ENCODE measurements at regions not wholly inside any gene's neighbourhood (a gene's known extent, or its start where the extent isn't known, plus 50 kb on each side); places are given as distances from the start of the nearest gene placed in this dataset.

DNA sequence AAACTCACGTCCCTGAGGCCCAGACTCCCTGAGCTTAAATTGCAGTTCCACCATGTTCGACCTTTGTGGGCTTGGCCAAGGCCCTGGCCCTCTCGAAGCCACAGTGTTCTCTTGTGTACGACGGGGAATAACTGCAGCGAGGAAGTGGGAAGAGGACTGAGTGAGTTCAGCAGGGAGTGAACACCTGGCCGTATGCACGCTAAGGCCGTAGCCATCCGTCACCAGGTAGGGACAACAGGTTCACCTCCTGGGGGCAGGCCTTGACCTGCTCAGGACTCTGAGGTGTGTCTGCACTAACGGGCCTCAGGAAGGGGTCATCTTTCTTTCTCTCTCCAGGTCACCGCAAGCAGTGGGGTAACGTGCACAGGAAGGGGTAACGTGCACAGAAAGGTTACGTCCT is 67.2 kb upstream of the CTBP2 start:
- H3K27ac ChIP-seq (replicated peaks; ENCODE audit: low read length) = no peak overlapping the region
- H4K8ac ChIP-seq (ENCODE audit: low read depth, low read length) = no peak overlapping the region
- H2BK120ac ChIP-seq (ENCODE audit: low read depth, low read length) = no peak overlapping the region
- H3K23ac ChIP-seq (ENCODE audit: low read depth, low read length, poor library complexity) = no peak overlapping the region
- no peak overlapping the region for H3K4me3 ChIP-seq (ENCODE audit: low read length in 2 of 2)
- peaks cover 0 to 15% of the 10 kb centered on the region in 2 donors for H3K4me1 ChIP-seq (ENCODE audit: control insufficient read depth in 2 of 2, insufficient read depth in 1 of 2, low read depth in 1 of 2, low read length in 2 of 2)
- peaks cover 0 to 17% (median 0%) of the 10 kb centered on the region in 3 experiments for H3K27me3 ChIP-seq (ENCODE audit: control insufficient read depth in 3 of 3, insufficient read depth in 3 of 3, low read depth in 1 of 3, low read length in 3 of 3)
- H3K4ac ChIP-seq (ENCODE audit: low read length) = no peak overlapping the region
- H4K91ac ChIP-seq (ENCODE audit: low read depth, low read length, poor library complexity) = no peak overlapping the region
- H3K36me3 ChIP-seq (replicated peaks in 1 of 2; ENCODE audit: control insufficient read depth in 2 of 2, insufficient read depth in 2 of 2, low read length in 2 of 2) = no peaks in the 10 kb centered on the region
- H2AK5ac ChIP-seq (ENCODE audit: low read depth, low read length) = peak overlapping the region; percentile 97
- no peaks in the 10 kb centered on the region for H3K9me3 ChIP-seq (replicated peaks in 1 of 2; ENCODE audit: control insufficient read depth in 2 of 2, insufficient read depth in 1 of 2, low read depth in 1 of 2, low read length in 2 of 2)
- H3K4me2 ChIP-seq (ENCODE audit: insufficient read depth, low read length, poor library complexity, severe bottlenecking) = no peak overlapping the region
- H3K79me1 ChIP-seq (ENCODE audit: low read depth, low read length) = no peaks in the 10 kb centered on the region
- peak overlapping the region; percentile 39 for H3K14ac ChIP-seq (ENCODE audit: low read length)
- H3K9ac ChIP-seq (ENCODE audit: low read depth, low read length, poor library complexity) = no peak overlapping the region
- no peak overlapping the region for H2AFZ ChIP-seq (ENCODE audit: low read length)
- DNase-seq (ENCODE audit: low spot score) = no peak
- H2BK12ac ChIP-seq (ENCODE audit: low read length) = no peak overlapping the region
- H2BK15ac ChIP-seq (ENCODE audit: low read length) = no peak overlapping the region
- WGBS, 2 donors (ENCODE audit: extremely low coverage in 2 of 2, insufficient read length in 2 of 2, insufficient replicate concordance in 1 of 2) = no CpG with 5 or more reads among the region's 15 CpGs
- H2BK5ac ChIP-seq (ENCODE audit: low read length) = no peak overlapping the region
- peak overlapping the region; percentile 15 for H3K18ac ChIP-seq (ENCODE audit: low read length)

DNA sequence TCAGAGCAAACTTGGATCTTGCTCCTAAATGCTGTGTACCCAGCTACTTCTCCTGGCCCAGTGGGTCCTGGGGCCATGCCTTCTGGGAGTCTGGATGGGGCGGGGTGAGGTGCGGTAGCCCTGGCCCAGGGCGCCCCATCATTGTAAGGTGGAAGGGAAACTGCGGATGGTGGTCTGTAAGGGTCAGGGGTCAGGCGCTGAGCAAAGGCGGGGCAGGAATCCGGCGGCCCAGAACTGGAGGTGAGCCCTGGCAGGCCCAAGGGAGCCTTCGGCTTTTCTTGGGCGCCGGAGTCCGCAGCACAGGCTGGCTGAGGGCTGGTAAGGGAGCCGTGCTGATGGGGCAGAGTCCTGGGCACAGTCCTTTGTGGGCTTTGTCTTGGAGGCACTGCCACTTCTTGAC is 66.5 kb upstream of the CTBP2 start:
- Histone ChIP-seq H2BK15ac (ENCODE audit: low read length) (peak overlapping the region; percentile 2), H3K27ac (replicated peaks; ENCODE audit: low read length) (no peak overlapping the region), H2BK5ac (ENCODE audit: low read length) (peak overlapping the region; percentile 42), H3K23ac (ENCODE audit: low read depth, low read length, poor library complexity) (no peak overlapping the region), H2BK12ac (ENCODE audit: low read length) (no peak overlapping the region), H4K8ac (ENCODE audit: low read depth, low read length) (peak overlapping the region; percentile 48), H3K9ac (ENCODE audit: low read depth, low read length, poor library complexity) (no peak overlapping the region), H3K14ac (ENCODE audit: low read length) (no peak overlapping the region), H2AFZ (ENCODE audit: low read length) (no peak overlapping the region), H2BK120ac (ENCODE audit: low read depth, low read length) (no peak overlapping the region), H3K18ac (ENCODE audit: low read length) (peak overlapping the region; percentile 61), H3K4me3 (ENCODE audit: low read length in 2 of 2) (no peak overlapping the region), H4K91ac (ENCODE audit: low read depth, low read length, poor library complexity) (no peak overlapping the region), H2AK5ac (ENCODE audit: low read depth, low read length) (peak overlapping the region; percentile 97), H3K4me2 (ENCODE audit: insufficient read depth, low read length, poor library complexity, severe bottlenecking) (no peak overlapping the region), H3K4ac (ENCODE audit: low read length) (no peak overlapping the region), H3K36me3 (replicated peaks in 1 of 2; ENCODE audit: control insufficient read depth in 2 of 2, insufficient read depth in 2 of 2, low read length in 2 of 2) (no peaks in the 10 kb centered on the region), H3K9me3 (replicated peaks in 1 of 2; ENCODE audit: control insufficient read depth in 2 of 2, insufficient read depth in 1 of 2, low read depth in 1 of 2, low read length in 2 of 2) (no peaks in the 10 kb centered on the region), H3K79me1 (ENCODE audit: low read depth, low read length) (no peaks in the 10 kb centered on the region), H3K4me1 (ENCODE audit: control insufficient read depth in 2 of 2, insufficient read depth in 1 of 2, low read depth in 1 of 2, low read length in 2 of 2) (peaks cover 0 to 14% of the 10 kb centered on the region in 2 donors), H3K27me3 (ENCODE audit: control insufficient read depth in 3 of 3, insufficient read depth in 3 of 3, low read depth in 1 of 3, low read length in 3 of 3) (peaks cover 0 to 12% (median 0%) of the 10 kb centered on the region in 3 experiments)
- no peak for DNase-seq (ENCODE audit: low spot score)
- no CpG with 5 or more reads among the region's 13 CpGs for WGBS, 2 donors (ENCODE audit: extremely low coverage in 2 of 2, insufficient read length in 2 of 2, insufficient replicate concordance in 1 of 2)

DNA sequence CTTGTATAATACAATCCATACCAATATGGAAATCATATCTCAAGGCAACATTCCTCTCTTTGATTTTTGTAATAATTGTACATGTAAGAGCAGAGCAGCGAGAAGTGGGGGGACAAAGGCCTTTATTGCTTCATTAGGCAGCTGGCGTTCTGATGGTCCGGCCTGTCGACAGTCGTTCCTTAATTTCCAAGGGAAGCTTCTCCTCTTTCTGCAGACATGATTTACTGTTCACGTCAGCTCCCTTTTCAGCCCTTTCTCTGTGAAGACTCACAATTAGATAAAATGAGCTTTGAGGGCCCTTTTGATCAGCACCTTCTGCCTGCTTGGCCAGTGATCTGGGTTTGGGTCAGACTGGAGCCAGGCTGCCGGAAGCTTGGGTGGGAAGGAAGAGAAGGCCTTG is 65.6 kb upstream of the CTBP2 start:
- Histone ChIP-seq H2BK12ac (ENCODE audit: low read length) (peak overlapping the region; percentile 32), H3K4me3 (ENCODE audit: low read length in 2 of 2) (no peak overlapping the region), H3K4me2 (ENCODE audit: insufficient read depth, low read length, poor library complexity, severe bottlenecking) (no peak overlapping the region), H2BK5ac (ENCODE audit: low read length) (no peak overlapping the region), H3K18ac (ENCODE audit: low read length) (peak overlapping the region; percentile 27), H4K91ac (ENCODE audit: low read depth, low read length, poor library complexity) (no peak overlapping the region), H3K14ac (ENCODE audit: low read length) (no peak overlapping the region), H3K36me3 (replicated peaks in 1 of 2; ENCODE audit: control insufficient read depth in 2 of 2, insufficient read depth in 2 of 2, low read length in 2 of 2) (no peaks in the 10 kb centered on the region), H3K27ac (replicated peaks; ENCODE audit: low read length) (no peak overlapping the region), H3K9ac (ENCODE audit: low read depth, low read length, poor library complexity) (no peak overlapping the region), H3K79me1 (ENCODE audit: low read depth, low read length) (no peaks in the 10 kb centered on the region), H2BK15ac (ENCODE audit: low read length) (no peak overlapping the region), H2AK5ac (ENCODE audit: low read depth, low read length) (no peak overlapping the region), H4K8ac (ENCODE audit: low read depth, low read length) (no peak overlapping the region), H2BK120ac (ENCODE audit: low read depth, low read length) (no peak overlapping the region), H3K9me3 (replicated peaks in 1 of 2; ENCODE audit: control insufficient read depth in 2 of 2, insufficient read depth in 1 of 2, low read depth in 1 of 2, low read length in 2 of 2) (no peaks in the 10 kb centered on the region), H2AFZ (ENCODE audit: low read length) (no peak overlapping the region), H3K4ac (ENCODE audit: low read length) (no peak overlapping the region), H3K4me1 (ENCODE audit: control insufficient read depth in 2 of 2, insufficient read depth in 1 of 2, low read depth in 1 of 2, low read length in 2 of 2) (peaks cover 0 to 6% of the 10 kb centered on the region in 2 donors), H3K27me3 (ENCODE audit: control insufficient read depth in 3 of 3, insufficient read depth in 3 of 3, low read depth in 1 of 3, low read length in 3 of 3) (peaks cover 0 to 16% (median 0%) of the 10 kb centered on the region in 3 experiments), H3K23ac (ENCODE audit: low read depth, low read length, poor library complexity) (no peak overlapping the region)
- no peak for DNase-seq (ENCODE audit: low spot score)
- no CpG with 5 or more reads among the region's 7 CpGs for WGBS, 2 donors (ENCODE audit: extremely low coverage in 2 of 2, insufficient read length in 2 of 2, insufficient replicate concordance in 1 of 2)

DNA sequence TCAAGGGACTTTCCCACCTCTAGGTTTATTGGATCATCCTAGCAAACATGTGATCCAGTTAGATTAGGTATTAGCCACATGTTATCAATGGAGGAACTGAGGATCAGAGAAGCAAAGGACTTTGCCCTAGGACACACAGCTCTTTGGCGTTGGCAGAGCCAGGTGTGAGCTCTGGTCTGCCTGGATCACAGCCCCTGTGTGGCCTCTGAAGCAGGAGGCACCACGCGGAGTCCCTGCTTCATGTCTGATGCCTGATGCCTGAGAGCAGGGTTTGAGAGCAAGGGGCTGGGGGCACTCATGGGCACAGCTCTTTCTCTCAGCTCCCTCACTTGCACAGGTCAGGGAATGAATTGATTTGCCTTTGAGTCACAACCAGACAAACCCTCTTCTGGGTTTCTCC is 64.7 kb upstream of the CTBP2 start:
- H3K79me1 ChIP-seq (ENCODE audit: low read depth, low read length) = no peaks in the 10 kb centered on the region
- no peaks in the 10 kb centered on the region for H3K9me3 ChIP-seq (replicated peaks in 1 of 2; ENCODE audit: control insufficient read depth in 2 of 2, insufficient read depth in 1 of 2, low read depth in 1 of 2, low read length in 2 of 2)
- WGBS, 2 donors (ENCODE audit: extremely low coverage in 2 of 2, insufficient read length in 2 of 2, insufficient replicate concordance in 1 of 2) = no CpG with 5 or more reads among the region's 3 CpGs
- H2BK15ac ChIP-seq (ENCODE audit: low read length) = no peak overlapping the region
- H4K91ac ChIP-seq (ENCODE audit: low read depth, low read length, poor library complexity) = no peak overlapping the region
- no peak overlapping the region for H4K8ac ChIP-seq (ENCODE audit: low read depth, low read length)
- H3K27me3 ChIP-seq (ENCODE audit: control insufficient read depth in 3 of 3, insufficient read depth in 3 of 3, low read depth in 1 of 3, low read length in 3 of 3) = peaks cover 0 to 16% (median 0%) of the 10 kb centered on the region in 3 experiments
- DNase-seq (ENCODE audit: low spot score) = no peak
- no peak overlapping the region for H3K4ac ChIP-seq (ENCODE audit: low read length)
- no peaks in the 10 kb centered on the region for H3K36me3 ChIP-seq (replicated peaks in 1 of 2; ENCODE audit: control insufficient read depth in 2 of 2, insufficient read depth in 2 of 2, low read length in 2 of 2)
- peaks cover 0 to 6% of the 10 kb centered on the region in 2 donors for H3K4me1 ChIP-seq (ENCODE audit: control insufficient read depth in 2 of 2, insufficient read depth in 1 of 2, low read depth in 1 of 2, low read length in 2 of 2)
- no peak overlapping the region for H2BK12ac ChIP-seq (ENCODE audit: low read length)
- no peak overlapping the region for H3K9ac ChIP-seq (ENCODE audit: low read depth, low read length, poor library complexity)
- H2AK5ac ChIP-seq (ENCODE audit: low read depth, low read length) = no peak overlapping the region
- no peak overlapping the region for H3K18ac ChIP-seq (ENCODE audit: low read length)
- H3K4me2 ChIP-seq (ENCODE audit: insufficient read depth, low read length, poor library complexity, severe bottlenecking) = no peak overlapping the region
- no peak overlapping the region for H2BK120ac ChIP-seq (ENCODE audit: low read depth, low read length)
- no peak overlapping the region for H3K14ac ChIP-seq (ENCODE audit: low read length)
- H3K27ac ChIP-seq (replicated peaks; ENCODE audit: low read length) = no peak overlapping the region
- no peak overlapping the region for H3K4me3 ChIP-seq (ENCODE audit: low read length in 2 of 2)
- no peak overlapping the region for H3K23ac ChIP-seq (ENCODE audit: low read depth, low read length, poor library complexity)
- no peak overlapping the region for H2BK5ac ChIP-seq (ENCODE audit: low read length)
- no peak overlapping the region for H2AFZ ChIP-seq (ENCODE audit: low read length)

Data from neuronal stem cell (in vitro differentiated cells).